ENCODE measurements at regions not wholly inside any gene's neighbourhood (a gene's known extent, or its start where the extent isn't known, plus 50 kb on each side); places are given as distances from the start of the nearest gene placed in this dataset.

GRCh38 chr1:232393010-232393409, 236.9 kb downstream of the SIPA1L2 start:
- Histone ChIP-seq H3K36me3 (ENCODE audit: control insufficient read depth, insufficient read depth, low read length) (no peaks in the 10 kb centered on the region), H3K4me1 (no peaks in the 10 kb centered on the region), H3K4me3 (ENCODE audit: low read depth, low read length) (no peak overlapping the region), H3K27me3 (ENCODE audit: control insufficient read depth, insufficient read depth, low read length) (no peaks in the 10 kb centered on the region), H3K9me3 (ENCODE audit: control insufficient read depth, low read length) (no peaks in the 10 kb centered on the region), H3K9ac (no peak overlapping the region), H2AFZ (peak overlapping the region; percentile 50), H3K79me2 (no peaks in the 10 kb centered on the region), H3K4me2 (ENCODE audit: low read length) (no peak overlapping the region), H3K27ac (no peak overlapping the region)
- no peak for TF ChIP-seq CTCF (IDR thresholded peaks at IDR 0.05)

GRCh38 chr1:232390590-232390989, 239.3 kb downstream of the SIPA1L2 start:
- Histone ChIP-seq H3K9me3 (ENCODE audit: control insufficient read depth, low read length) (no peaks in the 10 kb centered on the region), H3K36me3 (ENCODE audit: control insufficient read depth, insufficient read depth, low read length) (no peaks in the 10 kb centered on the region), H3K4me3 (ENCODE audit: low read depth, low read length) (no peak overlapping the region), H2AFZ (no peak overlapping the region), H3K27me3 (ENCODE audit: control insufficient read depth, insufficient read depth, low read length) (no peaks in the 10 kb centered on the region), H3K4me1 (no peaks in the 10 kb centered on the region), H3K9ac (no peak overlapping the region), H3K4me2 (ENCODE audit: low read length) (no peak overlapping the region), H3K27ac (no peak overlapping the region), H3K79me2 (no peaks in the 10 kb centered on the region)
- no peak for TF ChIP-seq CTCF (IDR thresholded peaks at IDR 0.05)

- Histone ChIP-seq H3K79me2 (no peaks in the 10 kb centered on the region), H3K4me3 (ENCODE audit: low read depth, low read length) (no peak overlapping the region), H3K4me1 (no peaks in the 10 kb centered on the region), H3K4me2 (ENCODE audit: low read length) (no peak overlapping the region), H3K27ac (no peak overlapping the region), H3K27me3 (ENCODE audit: control insufficient read depth, insufficient read depth, low read length) (no peaks in the 10 kb centered on the region), H3K36me3 (ENCODE audit: control insufficient read depth, insufficient read depth, low read length) (no peaks in the 10 kb centered on the region), H3K9me3 (ENCODE audit: control insufficient read depth, low read length) (no peaks in the 10 kb centered on the region), H2AFZ (no peak overlapping the region), H3K9ac (no peak overlapping the region)
- no peak for TF ChIP-seq CTCF (IDR thresholded peaks at IDR 0.05)
Measured at GRCh38 chr1:232389744-232390143, 240.2 kb downstream of the SIPA1L2 start.

GRCh38 chr1:232388363-232388762, 241.6 kb downstream of the SIPA1L2 start:
- no peak overlapping the region for H3K9ac ChIP-seq
- H3K79me2 ChIP-seq, result no peaks in the 10 kb centered on the region
- H3K9me3 ChIP-seq (ENCODE audit: control insufficient read depth, low read length), result no peaks in the 10 kb centered on the region
- H3K27ac ChIP-seq, result no peak overlapping the region
- H2AFZ ChIP-seq, result no peak overlapping the region
- H3K4me3 ChIP-seq (ENCODE audit: low read depth, low read length), result no peak overlapping the region
- H3K27me3 ChIP-seq (ENCODE audit: control insufficient read depth, insufficient read depth, low read length), result no peaks in the 10 kb centered on the region
- no peak for TF ChIP-seq CTCF (IDR thresholded peaks at IDR 0.05)
- no peak overlapping the region for H3K4me2 ChIP-seq (ENCODE audit: low read length)
- H3K4me1 ChIP-seq, result no peaks in the 10 kb centered on the region
- H3K36me3 ChIP-seq (ENCODE audit: control insufficient read depth, insufficient read depth, low read length), result no peaks in the 10 kb centered on the region

- H3K27ac ChIP-seq, result no peak overlapping the region
- no peaks in the 10 kb centered on the region for H3K79me2 ChIP-seq
- H3K36me3 ChIP-seq (ENCODE audit: control insufficient read depth, insufficient read depth, low read length), result no peaks in the 10 kb centered on the region
- H3K27me3 ChIP-seq (ENCODE audit: control insufficient read depth, insufficient read depth, low read length), result no peaks in the 10 kb centered on the region
- no peak overlapping the region for H2AFZ ChIP-seq
- no peak overlapping the region for H3K4me3 ChIP-seq (ENCODE audit: low read depth, low read length)
- TF ChIP-seq CTCF (IDR thresholded peaks at IDR 0.05), result no peak
- no peak overlapping the region for H3K9ac ChIP-seq
- no peaks in the 10 kb centered on the region for H3K9me3 ChIP-seq (ENCODE audit: control insufficient read depth, low read length)
- H3K4me2 ChIP-seq (ENCODE audit: low read length), result no peak overlapping the region
- H3K4me1 ChIP-seq, result no peaks in the 10 kb centered on the region
Measured at GRCh38 chr1:232386721-232387510, 243.0 kb downstream of the SIPA1L2 start.
